Omental fat pad (tissue), 3 donors: ENCODE measurements at regions not wholly inside any gene's neighbourhood (a gene's known extent, or its start where the extent isn't known, plus 50 kb on each side); places are given as distances from the start of the nearest gene placed in this dataset.

ENCODE experiments used
- ATAC-seq: fragments of 150-250 bp; one replicate; pipeline ENCODE4 v1.9.1; 2016; ENCODE audit warnings: mild to moderate bottlenecking, moderate library complexity; ENCODE audit not compliant: low FRiP score
- DNase-seq: peaks from one replicate; pipeline ENCODE4 v3.0.0-alpha.2; 2019; ENCODE audit warnings: low spot score
- TF ChIP-seq, protein P1 (sequence below), 3 donors: fragments of 450-650 bp; IDR thresholded peaks; one replicate each; pipeline ENCODE4 v1.5.1; 2016 to 2017; ENCODE audit warnings: antibody characterized with exemption in 3 of 3, mild to moderate bottlenecking in 3 of 3, moderate library complexity in 2 of 3

DNA sequence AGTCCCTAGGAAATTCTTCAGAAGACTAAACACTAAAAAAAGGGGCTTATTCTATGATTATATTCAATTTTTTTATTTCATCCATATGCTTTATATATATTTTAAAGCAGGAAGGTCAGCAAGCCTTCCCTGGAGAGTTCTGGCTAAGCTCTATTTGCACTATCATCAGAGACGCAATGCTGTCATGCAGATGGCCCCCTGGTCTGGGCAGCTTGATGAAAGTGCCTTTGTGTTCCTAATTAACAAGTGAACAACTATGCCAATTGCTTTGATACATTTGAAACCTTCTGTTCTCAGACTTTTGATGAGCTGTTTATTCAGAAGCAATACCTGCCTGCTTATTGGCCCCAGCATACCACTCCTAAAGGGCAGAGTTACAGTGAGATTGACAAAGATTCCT lies 1344.6 kb downstream of the OLFM4 start:
- ATAC-seq (no peak), DNase-seq (no peak)
- TF ChIP-seq, protein P1, sequence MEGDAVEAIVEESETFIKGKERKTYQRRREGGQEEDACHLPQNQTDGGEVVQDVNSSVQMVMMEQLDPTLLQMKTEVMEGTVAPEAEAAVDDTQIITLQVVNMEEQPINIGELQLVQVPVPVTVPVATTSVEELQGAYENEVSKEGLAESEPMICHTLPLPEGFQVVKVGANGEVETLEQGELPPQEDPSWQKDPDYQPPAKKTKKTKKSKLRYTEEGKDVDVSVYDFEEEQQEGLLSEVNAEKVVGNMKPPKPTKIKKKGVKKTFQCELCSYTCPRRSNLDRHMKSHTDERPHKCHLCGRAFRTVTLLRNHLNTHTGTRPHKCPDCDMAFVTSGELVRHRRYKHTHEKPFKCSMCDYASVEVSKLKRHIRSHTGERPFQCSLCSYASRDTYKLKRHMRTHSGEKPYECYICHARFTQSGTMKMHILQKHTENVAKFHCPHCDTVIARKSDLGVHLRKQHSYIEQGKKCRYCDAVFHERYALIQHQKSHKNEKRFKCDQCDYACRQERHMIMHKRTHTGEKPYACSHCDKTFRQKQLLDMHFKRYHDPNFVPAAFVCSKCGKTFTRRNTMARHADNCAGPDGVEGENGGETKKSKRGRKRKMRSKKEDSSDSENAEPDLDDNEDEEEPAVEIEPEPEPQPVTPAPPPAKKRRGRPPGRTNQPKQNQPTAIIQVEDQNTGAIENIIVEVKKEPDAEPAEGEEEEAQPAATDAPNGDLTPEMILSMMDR (IDR thresholded peaks at IDR 0.05), result no peak

GRCh38 chr13:54379461-54379860 lies 1350.8 kb downstream of the OLFM4 start:
- TF ChIP-seq, protein P1 (IDR thresholded peaks at IDR 0.05), result no peak
- ATAC-seq (no peak), DNase-seq (no peak)

GRCh38 chr13:54383604-54384003 lies 1355.0 kb downstream of the OLFM4 start:
- DNase-seq (no peak), ATAC-seq (no peak)
- TF ChIP-seq, protein P1 (IDR thresholded peaks at IDR 0.05), result no peak

- TF ChIP-seq, protein P1 (IDR thresholded peaks at IDR 0.05), result no peak
- ATAC-seq, result no peak
These were observed 1359.0 kb downstream of the OLFM4 start for GRCh38 chr13:54387625-54388024.

DNA sequence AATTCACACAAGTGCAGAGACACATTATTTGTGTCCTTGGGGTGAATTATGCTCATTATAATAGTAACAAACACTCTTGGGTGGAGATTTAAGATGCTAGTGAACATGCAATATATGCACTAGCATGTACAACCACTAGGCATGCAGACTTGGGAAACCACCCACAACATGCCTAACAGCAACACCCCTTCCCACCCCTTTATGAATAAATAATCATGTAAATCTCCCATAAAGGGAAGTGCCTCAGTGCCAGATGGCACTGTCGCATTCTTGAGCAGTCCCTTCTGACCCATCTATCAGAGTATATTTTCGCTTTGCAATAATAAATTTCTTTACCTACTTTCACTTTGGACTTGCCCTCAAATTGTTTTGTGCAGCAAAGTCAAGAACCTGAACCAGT lies 1362.2 kb downstream of the OLFM4 start:
- ATAC-seq (no peak), DNase-seq (no peak)
- TF ChIP-seq, protein P1 (IDR thresholded peaks at IDR 0.05), result no peak

More at GRCh38 chr13:54387625-54388024, 1359.0 kb downstream of the OLFM4 start:
- no peak for DNase-seq

GRCh38 chr13:54394085-54394700 lies 1365.6 kb downstream of the OLFM4 start:
- DNase-seq, result no peak
- TF ChIP-seq, protein P1 (IDR thresholded peaks at IDR 0.05), result no peak
- no peak for ATAC-seq

DNA sequence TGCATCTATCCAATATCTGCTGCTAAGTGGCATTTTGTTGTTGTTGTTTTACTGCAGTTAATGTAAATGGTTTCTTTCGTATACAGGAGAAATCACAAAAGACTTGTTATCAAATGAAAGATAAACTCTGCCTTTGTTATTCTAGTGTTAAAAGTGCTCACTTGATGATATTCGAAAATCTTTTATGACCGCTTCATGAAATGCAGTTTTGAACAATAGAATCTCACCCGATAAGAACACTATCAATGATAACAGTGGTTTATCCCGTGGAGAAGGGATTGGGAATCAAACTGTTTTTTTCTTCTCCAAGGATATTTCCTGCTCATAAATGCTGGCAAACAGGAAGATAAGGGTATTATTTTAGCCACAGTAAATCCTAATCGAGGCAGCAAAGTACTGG lies 1366.3 kb downstream of the OLFM4 start:
- TF ChIP-seq, protein P1 (IDR thresholded peaks at IDR 0.05), result no peak
- ATAC-seq (no peak), DNase-seq (no peak)
